Astrocyte (in vitro differentiated cells and primary cell): ENCODE measurements at regions not wholly inside any gene's neighbourhood (a gene's known extent, or its start where the extent isn't known, plus 50 kb on each side); places are given as distances from the start of the nearest gene placed in this dataset.

Experiments
- DNase-seq: peaks from one replicate; pipeline ENCODE4 v3.0.0-alpha.2; 2010; ENCODE audit warnings: low read depth
- FAIRE-seq: peaks from 2 replicates; lab custom pipeline; 2011; peaks lifted over from hg19 to GRCh38; lab: Jason Lieb, UNC
- H2AFZ ChIP-seq: 2 replicates; pipeline ENCODE4 v1.6.0; 2012; ENCODE audit warnings: low read depth, low read length, inconsistent platforms
- H3K27ac ChIP-seq: 2 replicates; pipeline ENCODE4 v1.5.1; 2011; ENCODE audit warnings: low read depth, low read length, inconsistent platforms
- H3K27me3 ChIP-seq: 2 replicates; pipeline ENCODE4 v1.6.0; 2011; ENCODE audit warnings: low read length, inconsistent platforms; ENCODE audit not compliant: insufficient read depth
- H3K36me3 ChIP-seq: 2 replicates; pipeline ENCODE4 v1.5.1; 2011; ENCODE audit warnings: low read length, inconsistent platforms; ENCODE audit not compliant: insufficient read depth
- H3K4me1 ChIP-seq: 2 replicates; pipeline ENCODE4 v1.5.1; 2011; ENCODE audit warnings: low read length, inconsistent platforms; ENCODE audit not compliant: insufficient read depth
- H3K4me2 ChIP-seq: 2 replicates; pipeline ENCODE4 v1.6.0; 2012; ENCODE audit warnings: low read length, inconsistent platforms
- H3K4me3 ChIP-seq: 2 replicates; pipeline ENCODE4 v1.5.1; 2011; ENCODE audit warnings: low read depth, mild to moderate bottlenecking, low read length, inconsistent platforms; ENCODE audit not compliant: insufficient read depth
- H3K79me2 ChIP-seq: 2 replicates; pipeline ENCODE4 v1.6.0; 2012; ENCODE audit warnings: mild to moderate bottlenecking, low read length, inconsistent platforms; ENCODE audit not compliant: insufficient read depth
- H3K9ac ChIP-seq: 2 replicates; pipeline ENCODE4 v1.6.0; 2012; ENCODE audit warnings: mild to moderate bottlenecking, low read length, inconsistent platforms
- H3K9me3 ChIP-seq: 2 replicates; pipeline ENCODE4 v1.5.1; 2012; ENCODE audit warnings: low read depth, mild to moderate bottlenecking, low read length, inconsistent platforms; ENCODE audit not compliant: insufficient read depth
- H4K20me1 ChIP-seq: 2 replicates; pipeline ENCODE4 v1.6.0; 2012; ENCODE audit warnings: low read length, inconsistent platforms; ENCODE audit not compliant: insufficient read depth
- H3K27ac Mint-ChIP-seq: one replicate; pipeline ENCODE4 v1.8.0; 2021; ENCODE audit warnings: mild to moderate bottlenecking, mixed read lengths; ENCODE audit not compliant: unreplicated experiment
- H3K27me3 Mint-ChIP-seq: one replicate; pipeline ENCODE4 v1.8.0; 2021; ENCODE audit warnings: low read depth, mixed read lengths; ENCODE audit not compliant: unreplicated experiment
- H3K36me3 Mint-ChIP-seq: one replicate; pipeline ENCODE4 v1.8.0; 2021; ENCODE audit warnings: low read depth, mixed read lengths; ENCODE audit not compliant: unreplicated experiment
- H3K4me1 Mint-ChIP-seq: one replicate; pipeline ENCODE4 v1.8.0; 2021; ENCODE audit warnings: low read depth, mixed read lengths; ENCODE audit not compliant: unreplicated experiment
- H3K4me3 Mint-ChIP-seq: one replicate; pipeline ENCODE4 v1.8.0; 2021; ENCODE audit warnings: mild to moderate bottlenecking, moderate library complexity, mixed read lengths; ENCODE audit not compliant: unreplicated experiment
- H3K9me3 Mint-ChIP-seq: one replicate; pipeline ENCODE4 v1.8.0; 2021; ENCODE audit warnings: mild to moderate bottlenecking, mixed read lengths; ENCODE audit not compliant: unreplicated experiment
- CTCF ChIP-seq: IDR thresholded peaks from 2 replicates; pipeline ENCODE4 v1.5.1; 2011; ENCODE audit warnings: low read depth, mild to moderate bottlenecking, inconsistent platforms, low read length, moderate library complexity; ENCODE audit not compliant: insufficient read depth
- EZH2 ChIP-seq: IDR thresholded peaks from 2 replicates; pipeline ENCODE4 v1.6.1; 2012; ENCODE audit warnings: mild to moderate bottlenecking, low read length, inconsistent platforms; ENCODE audit not compliant: insufficient read depth

GRCh38 chr4:184295206-184295605 lies 77.5 kb upstream of the ENPP6 start:
- Mint-ChIP-seq H3K27ac (no peak overlapping the region), H3K9me3 (no peaks in the 10 kb centered on the region), H3K4me3 (no peak overlapping the region), H3K36me3 (no peaks in the 10 kb centered on the region), H3K4me1 (no peaks in the 10 kb centered on the region), H3K27me3 (peaks cover 1% of the 10 kb centered on the region)
- H4K20me1 ChIP-seq, result no peaks in the 10 kb centered on the region
- no peaks in the 10 kb centered on the region for H3K4me1 ChIP-seq
- H3K27me3 ChIP-seq, result no peaks in the 10 kb centered on the region
- TF ChIP-seq EZH2 (no peak), CTCF (no peak)
- H3K9me3 ChIP-seq, result no peaks in the 10 kb centered on the region
- no peaks in the 10 kb centered on the region for H3K36me3 ChIP-seq
- no peaks in the 10 kb centered on the region for H3K79me2 ChIP-seq
- H2AFZ ChIP-seq, result no peak overlapping the region
- no peak overlapping the region for H3K27ac ChIP-seq
- DNase-seq (no peak), FAIRE-seq (no peak)
- no peak overlapping the region for H3K4me3 ChIP-seq
- no peak overlapping the region for H3K9ac ChIP-seq
- H3K4me2 ChIP-seq, result no peak overlapping the region

- Mint-ChIP-seq H3K27ac (no peak overlapping the region), H3K4me3 (no peak overlapping the region)
- H3K4me3 ChIP-seq, result no peak overlapping the region
Observed at GRCh38 chr4:184294606-184295133, 77.0 kb upstream of the ENPP6 start.

More at GRCh38 chr4:184294606-184295133, 77.0 kb upstream of the ENPP6 start:
- no peaks in the 10 kb centered on the region for H3K4me1 Mint-ChIP-seq
- no peaks in the 10 kb centered on the region for H3K79me2 ChIP-seq
- H3K9ac ChIP-seq, result no peak overlapping the region
- FAIRE-seq (no peak), DNase-seq (no peak)
- H3K27me3 Mint-ChIP-seq, result peaks cover 1% of the 10 kb centered on the region
- H4K20me1 ChIP-seq, result no peaks in the 10 kb centered on the region
- no peak overlapping the region for H3K27ac ChIP-seq
- no peaks in the 10 kb centered on the region for H3K9me3 ChIP-seq
- H3K4me2 ChIP-seq, result no peak overlapping the region
- H3K4me1 ChIP-seq, result no peaks in the 10 kb centered on the region
- H2AFZ ChIP-seq, result no peak overlapping the region
- TF ChIP-seq CTCF (no peak), EZH2 (no peak)
- no peaks in the 10 kb centered on the region for H3K36me3 Mint-ChIP-seq
- H3K27me3 ChIP-seq, result no peaks in the 10 kb centered on the region
- no peaks in the 10 kb centered on the region for H3K9me3 Mint-ChIP-seq
- H3K36me3 ChIP-seq, result no peaks in the 10 kb centered on the region
